GM19239 (cell line): ENCODE measurements at regions not wholly inside any gene's neighbourhood (a gene's known extent, or its start where the extent isn't known, plus 50 kb on each side); places are given as distances from the start of the nearest gene placed in this dataset.

Experiments used
- DNase-seq: peaks from one replicate; pipeline ENCODE4 v3.0.0; 2011; ENCODE audit warnings: low spot score; ENCODE audit not compliant: insufficient read length
- FAIRE-seq: peaks from 2 replicates; lab custom pipeline; 2011; peaks lifted over from hg19 to GRCh38; lab: Jason Lieb, UNC

- FAIRE-seq (no peak), DNase-seq (no peak)
These were observed 51.6 kb upstream of the SRGAP3 start for GRCh38 chr3:9301091-9301490.

DNA sequence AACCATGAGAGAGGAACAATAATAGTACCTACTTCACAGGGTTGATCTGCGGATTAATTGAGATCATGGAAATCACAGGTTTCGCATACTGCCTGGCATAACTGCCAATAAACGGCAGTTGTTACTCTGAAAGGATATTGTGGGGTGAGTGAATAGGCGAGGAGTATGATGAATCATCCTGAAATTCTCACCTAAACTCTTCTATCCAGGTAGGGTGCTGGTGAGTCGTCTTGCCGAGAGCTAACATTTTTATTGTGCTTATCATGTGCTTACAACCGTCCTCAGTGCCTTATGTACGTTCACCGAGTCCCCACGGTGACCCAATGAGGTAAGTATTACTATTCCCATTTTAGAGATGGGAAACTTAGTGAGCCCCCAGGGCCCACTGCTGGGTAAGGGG is 52.4 kb upstream of the SRGAP3 start:
- DNase-seq (no peak), FAIRE-seq (no peak)

DNA sequence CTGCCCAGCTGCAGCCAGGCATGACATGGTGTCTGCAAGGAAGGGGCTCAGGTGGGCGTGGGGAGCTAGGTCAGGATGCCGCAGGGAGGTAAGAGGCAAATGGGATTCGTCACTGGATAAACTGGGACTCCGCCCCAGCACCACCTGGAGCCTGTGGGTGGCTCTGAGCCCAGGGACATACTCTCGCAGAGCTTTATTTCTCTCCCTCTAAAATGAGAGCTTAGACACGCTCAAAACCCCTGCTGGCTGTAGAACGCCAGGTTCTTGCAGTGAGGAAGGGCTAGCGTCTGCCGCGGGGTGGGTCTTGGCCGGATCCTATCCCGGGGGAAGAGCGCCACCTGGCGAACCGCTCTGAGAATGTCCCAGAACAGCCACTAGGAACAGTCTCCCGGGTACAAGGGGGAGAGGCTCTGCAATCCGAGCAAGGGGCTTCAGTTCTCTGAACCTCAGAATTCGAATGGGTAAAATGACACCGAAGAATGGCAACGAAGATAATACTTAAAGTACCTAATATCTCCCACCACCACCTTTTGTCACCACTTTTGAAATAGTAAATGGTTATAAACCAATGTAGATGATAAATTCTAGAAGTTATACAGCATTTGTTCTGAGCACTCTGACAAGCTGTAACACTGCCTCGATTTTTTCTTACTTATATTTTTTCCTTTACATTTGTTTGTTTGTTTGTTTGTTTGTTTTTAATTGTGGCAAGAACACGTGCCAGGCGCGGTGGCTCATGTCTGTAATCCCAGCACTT is 53.2 kb upstream of the SRGAP3 start:
- peak; percentile 79 for FAIRE-seq

GRCh38 chr3:9308298-9308990 is 54.4 kb upstream of the THUMPD3 start:
- FAIRE-seq (no peak), DNase-seq (no peak)

More for the DNA sequence above, 53.2 kb upstream of the SRGAP3 start:
- DNase-seq, result peak; percentile 62

DNA sequence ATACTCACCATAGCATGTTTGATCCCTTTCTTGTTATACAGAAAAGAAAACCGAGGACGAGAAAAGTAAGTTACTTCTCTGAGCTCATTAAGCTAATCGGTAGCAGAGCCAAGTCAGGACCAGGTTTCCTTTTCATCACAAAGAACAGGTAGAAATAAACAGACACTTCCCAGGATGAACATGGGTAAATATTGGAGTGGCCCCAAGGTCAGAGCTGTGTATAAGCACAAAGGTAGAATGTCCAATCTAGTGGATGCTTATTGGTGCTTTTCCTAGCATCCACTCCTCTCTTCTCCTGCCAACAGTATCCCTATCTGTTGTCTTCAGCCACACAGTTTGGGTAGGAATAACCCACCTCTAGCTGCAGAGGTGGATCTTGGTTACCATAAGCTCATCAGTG is 52.8 kb upstream of the THUMPD3 start:
- FAIRE-seq (no peak), DNase-seq (no peak)

DNA sequence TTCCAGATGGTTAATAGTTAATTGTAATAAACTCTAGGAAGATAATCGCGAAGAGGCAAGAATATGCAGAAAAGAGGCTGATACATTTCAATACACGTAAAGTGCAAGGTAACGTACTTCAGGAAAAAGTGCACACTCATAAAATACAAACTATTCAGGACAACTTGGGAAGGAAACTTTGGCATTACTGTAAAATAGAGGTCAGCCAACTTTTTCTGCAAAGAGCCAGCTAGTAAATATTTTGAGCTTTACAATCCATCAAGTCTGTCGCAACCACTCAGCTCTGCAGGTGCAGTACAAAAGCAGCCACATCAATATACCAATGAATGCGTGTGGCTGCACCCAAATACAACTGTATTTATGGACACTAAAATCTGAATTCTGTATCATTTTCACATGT is 51.6 kb upstream of the THUMPD3 start:
- DNase-seq, result no peak
- FAIRE-seq, result no peak
